Fibroblast of lung (primary cell): ENCODE measurements at regions not wholly inside any gene's neighbourhood (a gene's known extent, or its start where the extent isn't known, plus 50 kb on each side); places are given as distances from the start of the nearest gene placed in this dataset.

Experiments used
- EZH2 ChIP-seq: IDR thresholded peaks from 2 replicates; pipeline ENCODE4 v1.5.1; 2012; ENCODE audit warnings: low read length, control low read depth, mild to moderate bottlenecking; ENCODE audit errors: missing control alignments
- TF ChIP-seq, protein P1 (sequence below), 2 donors: IDR thresholded peaks in 1 of 2; conservative IDR thresholded peaks in 1 of 2; 1 replicate in 1 of 2; 2 replicates in 1 of 2; pipeline ENCODE4 v1.5.1; 2011 to 2012; ENCODE audit warnings: low read length in 2 of 2, control low read depth in 1 of 2, inconsistent platforms in 1 of 2, low read depth in 1 of 2, mild to moderate bottlenecking in 1 of 2

DNA sequence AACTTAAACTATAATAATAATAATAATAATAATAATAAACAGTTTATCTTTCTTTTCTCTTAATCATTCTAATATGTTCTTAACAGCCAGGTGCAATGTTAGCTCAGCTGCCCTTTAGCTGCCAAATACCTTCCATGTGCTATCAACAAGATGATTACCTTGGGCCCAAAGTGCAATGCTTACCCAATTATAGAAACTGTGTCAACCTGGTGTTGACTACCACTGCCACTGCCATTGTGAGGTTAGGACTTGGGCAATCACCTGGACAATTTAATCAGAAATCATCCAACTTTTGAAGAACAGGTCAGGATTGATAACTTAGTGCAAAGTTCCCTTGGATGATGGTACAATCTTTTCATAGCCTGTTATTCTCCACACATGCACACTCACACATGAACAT lies 371.8 kb upstream of the SALL1 start:
- TF ChIP-seq EZH2, result no peak
- TF ChIP-seq, protein P1, sequence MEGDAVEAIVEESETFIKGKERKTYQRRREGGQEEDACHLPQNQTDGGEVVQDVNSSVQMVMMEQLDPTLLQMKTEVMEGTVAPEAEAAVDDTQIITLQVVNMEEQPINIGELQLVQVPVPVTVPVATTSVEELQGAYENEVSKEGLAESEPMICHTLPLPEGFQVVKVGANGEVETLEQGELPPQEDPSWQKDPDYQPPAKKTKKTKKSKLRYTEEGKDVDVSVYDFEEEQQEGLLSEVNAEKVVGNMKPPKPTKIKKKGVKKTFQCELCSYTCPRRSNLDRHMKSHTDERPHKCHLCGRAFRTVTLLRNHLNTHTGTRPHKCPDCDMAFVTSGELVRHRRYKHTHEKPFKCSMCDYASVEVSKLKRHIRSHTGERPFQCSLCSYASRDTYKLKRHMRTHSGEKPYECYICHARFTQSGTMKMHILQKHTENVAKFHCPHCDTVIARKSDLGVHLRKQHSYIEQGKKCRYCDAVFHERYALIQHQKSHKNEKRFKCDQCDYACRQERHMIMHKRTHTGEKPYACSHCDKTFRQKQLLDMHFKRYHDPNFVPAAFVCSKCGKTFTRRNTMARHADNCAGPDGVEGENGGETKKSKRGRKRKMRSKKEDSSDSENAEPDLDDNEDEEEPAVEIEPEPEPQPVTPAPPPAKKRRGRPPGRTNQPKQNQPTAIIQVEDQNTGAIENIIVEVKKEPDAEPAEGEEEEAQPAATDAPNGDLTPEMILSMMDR (conservative IDR thresholded peaks at IDR 0.05 in 1 of 2, IDR thresholded peaks at IDR 0.05 in 1 of 2; ENCODE audit: low read depth in 1 of 2, low read length in 2 of 2), result no peak
